Activated CD4-positive, alpha-beta T cell treated with anti-CD3 and anti-CD28 coated beads for 48 hours (primary cell): ENCODE measurements at regions not wholly inside any gene's neighbourhood (a gene's known extent, or its start where the extent isn't known, plus 50 kb on each side); places are given as distances from the start of the nearest gene placed in this dataset.
"Not testable (repeated sequence)": the region's sequence is repeated elsewhere in the genome, so short reads cannot be mapped to it uniquely, and the experiment has no call there.

Experiments used
- DNase-seq: peaks from one replicate; pipeline ENCODE4 v3.0.0-alpha.2; 2020

DNA sequence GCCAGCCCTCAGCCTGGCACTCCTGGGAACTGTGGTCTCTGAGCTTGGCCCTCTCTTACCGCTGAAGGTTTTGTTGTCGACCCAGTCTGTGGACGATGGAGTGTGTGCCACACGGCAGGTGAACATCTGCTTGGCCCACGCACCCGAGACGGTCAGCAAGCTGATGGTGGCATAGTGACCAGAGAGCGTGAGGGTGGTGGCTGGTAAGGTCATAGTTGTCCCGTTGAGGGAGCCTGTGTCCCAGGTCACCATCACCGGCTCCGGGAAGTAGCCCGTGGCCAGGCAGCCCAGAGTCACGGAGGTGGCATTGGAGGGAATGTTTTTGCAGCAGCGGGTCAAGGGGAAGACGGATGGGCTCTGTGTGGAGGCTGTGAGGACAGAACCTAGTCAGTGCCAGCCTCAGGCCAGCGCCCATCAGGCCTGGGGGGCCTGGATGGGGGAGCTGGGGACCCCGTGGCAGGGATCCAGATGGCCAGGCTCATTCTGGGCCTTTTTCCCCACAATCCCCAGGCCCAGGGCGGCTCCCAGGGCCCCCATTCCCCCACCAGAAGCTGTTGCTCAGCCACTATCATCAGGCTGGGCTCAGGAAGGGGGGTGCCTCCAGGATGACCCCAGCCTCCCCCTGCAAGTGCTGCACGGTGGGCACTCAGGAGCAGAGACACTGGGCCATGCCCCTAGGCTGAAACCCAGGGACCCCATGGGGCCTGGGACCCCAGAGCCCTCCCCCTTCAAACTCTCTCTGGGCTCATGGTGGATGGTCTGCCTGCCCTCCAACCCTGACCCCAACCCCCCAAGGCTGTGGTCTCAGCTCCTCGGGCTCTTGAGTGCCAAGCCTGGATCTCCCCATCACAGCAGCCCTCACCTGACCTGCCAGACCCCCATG, 75.2 kb downstream of the TMEM121 start:
- DNase-seq, result no peak

DNA sequence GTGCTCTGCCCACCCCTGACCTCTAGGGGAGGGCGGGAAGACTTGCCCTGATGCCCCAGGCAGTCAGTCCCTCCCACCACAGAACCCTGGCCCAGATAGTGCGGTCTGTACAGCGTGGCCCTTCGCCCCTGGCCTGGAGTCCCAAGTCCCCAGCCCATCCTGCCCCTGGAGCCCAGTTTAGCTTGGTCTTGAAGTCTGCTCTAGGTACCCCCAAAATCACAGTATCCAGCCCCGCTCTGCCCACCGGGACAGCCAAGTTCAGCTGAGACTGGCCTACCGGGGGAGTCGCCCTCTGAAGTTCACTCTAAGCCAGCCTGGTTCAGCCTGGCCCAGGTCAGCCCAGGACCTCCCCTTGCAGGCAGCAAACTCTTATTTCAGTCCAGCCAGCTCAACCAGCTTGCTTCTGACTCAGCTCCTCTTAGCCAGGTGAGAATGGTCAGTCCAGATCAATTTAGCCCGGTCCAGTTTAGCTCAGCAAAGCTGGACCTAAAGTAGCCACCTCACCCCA, 75.9 kb downstream of the TMEM121 start:
- no peak for DNase-seq

GRCh38 chr14:105602799-105603793, 76.7 kb downstream of the TMEM121 start:
- no peak for DNase-seq

DNA sequence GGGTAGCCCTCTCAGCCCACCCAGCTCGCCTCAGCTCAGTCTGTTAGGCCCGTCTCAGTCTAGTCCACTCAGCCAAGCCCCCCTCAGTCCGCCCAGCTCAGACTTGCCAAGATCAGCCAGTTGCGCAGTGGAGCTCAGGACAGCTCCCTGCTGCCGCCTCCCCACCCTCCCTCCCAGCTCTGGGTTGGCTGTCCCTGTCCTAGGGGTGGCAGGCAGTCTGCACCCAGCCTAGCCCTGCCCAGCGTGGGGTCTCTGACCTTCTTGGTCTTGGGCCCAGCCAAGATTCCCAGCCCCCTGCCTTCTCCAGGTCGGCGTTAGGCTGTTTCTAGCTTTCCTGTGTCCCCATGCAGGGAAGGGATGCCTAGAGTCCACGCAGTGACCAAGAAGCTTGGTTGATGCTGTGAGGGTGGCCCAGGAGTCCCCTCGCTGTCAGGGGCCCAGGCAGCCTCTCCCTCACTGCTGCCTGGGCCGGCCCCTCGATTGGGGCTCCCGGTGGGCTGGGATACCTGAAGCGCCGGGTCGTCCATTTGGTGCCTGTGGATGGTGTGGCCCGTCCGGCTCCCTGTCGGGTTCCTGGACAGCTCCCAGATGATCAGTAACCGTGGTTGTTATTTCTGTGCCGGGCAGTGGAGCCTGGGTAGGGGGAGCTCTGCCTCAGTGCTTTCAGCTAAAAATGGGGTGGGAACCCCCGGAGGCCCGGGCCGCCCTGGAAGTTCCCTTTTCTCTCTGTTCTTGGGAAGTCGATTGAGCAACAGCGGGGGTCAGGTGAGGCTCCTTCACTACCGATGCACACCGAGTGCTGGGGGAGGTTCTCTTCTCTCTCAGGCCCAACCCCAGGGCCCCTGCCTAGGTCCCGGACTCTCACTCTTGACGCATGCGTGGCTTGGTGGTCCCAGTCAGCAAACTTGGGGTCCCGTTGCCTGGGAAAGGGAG, 78.4 kb downstream of the TMEM121 start:
- DNase-seq, result not testable (repeated sequence)

DNA sequence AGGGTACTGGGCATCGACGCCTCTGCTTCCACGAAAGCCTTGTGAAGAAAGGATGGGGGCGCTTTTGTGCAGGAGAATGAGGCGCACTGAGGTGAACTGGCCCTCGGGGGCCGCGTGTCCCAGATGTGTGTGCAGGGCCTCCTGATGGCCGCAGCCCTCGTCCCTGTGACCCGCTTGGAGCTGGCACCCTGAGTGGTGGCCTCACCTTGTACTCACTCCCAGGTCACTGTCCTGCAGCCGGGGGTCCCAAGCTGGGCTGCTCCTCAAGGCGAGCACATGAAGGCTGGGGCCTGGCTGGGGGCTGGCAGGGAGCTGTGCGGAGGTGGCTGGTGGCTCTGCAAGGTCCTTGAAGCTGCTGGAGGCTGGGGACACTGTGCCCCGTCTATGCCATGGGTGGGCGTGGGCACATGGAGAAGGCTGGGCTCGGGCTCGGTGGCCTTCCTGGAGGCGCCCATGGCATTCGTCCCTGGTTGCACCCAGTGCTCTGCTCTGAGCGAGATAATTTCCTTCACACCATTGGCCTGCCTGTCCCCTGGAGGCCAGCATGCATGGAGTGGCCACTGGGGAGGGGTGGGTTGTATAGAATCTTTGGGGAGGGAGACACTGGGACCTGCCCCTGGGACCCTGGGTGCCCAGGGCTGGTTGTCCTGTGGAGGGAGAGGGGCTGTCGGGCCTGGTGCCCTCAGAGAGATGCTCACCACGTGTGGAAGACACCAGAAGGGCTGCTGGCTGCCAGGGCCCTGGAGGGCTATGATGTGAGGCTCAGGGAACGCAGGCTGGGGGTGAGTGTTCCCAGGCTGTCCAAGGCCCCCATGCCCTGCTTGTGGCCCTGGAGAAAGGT, 79.3 kb downstream of the TMEM121 start:
- DNase-seq, result no peak

DNA sequence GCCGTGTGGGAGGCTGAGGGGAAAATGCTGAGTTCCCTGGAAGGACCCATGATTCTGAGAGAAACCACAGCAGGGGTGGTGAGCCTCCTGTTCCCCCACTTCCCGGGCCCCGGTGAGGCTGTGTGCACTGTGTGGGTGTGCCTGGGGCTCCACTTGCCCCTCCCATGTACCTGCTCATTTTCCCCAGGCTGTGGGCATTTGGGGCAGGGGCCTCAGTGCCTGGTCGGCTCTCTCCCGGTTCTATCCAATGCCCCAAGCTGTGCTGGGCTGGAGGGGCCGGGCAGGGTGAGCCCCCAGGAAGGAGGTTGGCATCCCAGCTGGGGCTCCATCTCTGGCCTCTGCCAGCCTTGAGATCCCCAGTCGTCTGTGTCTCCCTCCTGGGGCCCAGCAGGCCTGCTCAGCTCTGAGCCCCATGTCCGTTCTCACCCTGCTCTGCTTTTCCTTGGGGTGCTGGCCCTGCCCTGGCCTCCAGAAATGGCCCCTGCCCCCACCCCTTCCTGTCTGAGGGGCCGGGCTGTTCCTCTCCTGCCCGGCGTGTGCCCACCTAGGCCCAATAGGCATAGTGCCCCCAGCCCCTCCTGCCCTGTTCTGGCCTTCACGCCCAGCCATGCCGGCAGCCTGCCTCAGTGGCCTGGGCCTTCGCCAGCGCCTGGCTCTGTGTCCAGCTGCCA, 80.1 kb downstream of the TMEM121 start:
- DNase-seq, result not testable (repeated sequence)

DNA sequence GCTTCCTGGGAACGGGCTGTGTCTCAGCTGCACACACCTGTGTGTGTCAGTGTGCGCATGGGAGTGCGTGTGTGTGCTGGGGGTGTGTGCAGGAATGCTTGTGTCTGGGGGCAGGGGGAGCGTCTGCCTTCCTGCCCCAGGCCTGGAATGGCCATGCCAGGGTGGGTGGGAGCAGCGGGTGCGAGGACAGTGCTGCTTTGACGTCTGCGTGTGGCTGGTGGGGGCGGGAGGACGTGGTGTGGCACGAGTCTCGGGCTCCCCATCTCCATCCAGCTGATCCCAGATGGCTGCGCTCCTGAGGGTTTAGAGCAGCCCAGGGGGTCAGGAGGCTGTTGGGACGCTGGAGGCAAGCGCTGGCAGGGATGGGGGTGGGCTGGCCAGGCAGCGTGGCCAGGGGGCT, 80.6 kb downstream of the TMEM121 start:
- DNase-seq, result not testable (repeated sequence)

GRCh38 chr14:105614987-105615386, 88.6 kb downstream of the TMEM121 start:
- not testable (repeated sequence) for DNase-seq

DNA sequence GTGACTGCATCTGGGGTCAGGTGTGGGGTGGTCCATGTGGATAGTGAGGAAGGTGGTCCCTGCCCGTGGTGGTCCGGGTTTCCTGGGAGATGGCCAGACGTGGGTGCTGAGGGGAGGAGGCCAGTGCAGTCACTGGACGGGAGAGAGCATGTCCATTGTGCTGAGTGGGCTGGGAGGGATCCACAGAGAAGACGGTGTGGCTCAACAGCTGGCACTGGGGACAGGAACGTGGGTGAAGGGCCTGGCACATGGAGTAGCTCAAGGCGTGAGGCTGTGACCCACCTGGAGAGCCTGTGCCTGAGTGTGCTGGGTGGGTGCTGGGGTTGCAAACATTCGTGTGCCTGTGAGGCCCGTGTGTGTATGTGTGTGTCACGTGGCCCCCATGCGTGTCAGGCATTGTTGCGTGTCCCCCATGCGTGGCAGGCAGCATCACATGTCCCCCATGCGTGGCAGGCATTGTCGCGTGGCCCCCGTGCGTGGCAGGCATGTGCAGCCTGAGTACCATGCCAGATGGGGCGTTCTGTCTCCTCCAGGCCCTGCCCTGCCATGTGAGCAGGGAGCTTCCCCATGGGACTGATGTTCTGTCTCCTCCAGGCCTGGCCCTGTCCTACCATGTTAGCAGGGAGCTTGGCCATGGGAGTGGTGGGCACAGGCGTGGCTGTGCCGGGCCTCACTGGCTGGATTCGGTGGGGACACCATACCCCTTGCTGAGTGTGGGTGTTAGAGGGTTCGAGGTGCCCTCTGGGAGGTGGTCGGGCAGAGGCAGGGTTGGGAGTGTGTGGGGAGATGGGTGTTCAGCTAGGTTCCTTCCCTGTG, 89.8 kb downstream of the TMEM121 start:
- DNase-seq, result not testable (repeated sequence)

GRCh38 chr14:105616802-105617192, 90.4 kb downstream of the TMEM121 start:
- DNase-seq, result no peak

- no peak for DNase-seq
Measured at GRCh38 chr14:105617201-105617777, 90.9 kb downstream of the TMEM121 start.

DNA sequence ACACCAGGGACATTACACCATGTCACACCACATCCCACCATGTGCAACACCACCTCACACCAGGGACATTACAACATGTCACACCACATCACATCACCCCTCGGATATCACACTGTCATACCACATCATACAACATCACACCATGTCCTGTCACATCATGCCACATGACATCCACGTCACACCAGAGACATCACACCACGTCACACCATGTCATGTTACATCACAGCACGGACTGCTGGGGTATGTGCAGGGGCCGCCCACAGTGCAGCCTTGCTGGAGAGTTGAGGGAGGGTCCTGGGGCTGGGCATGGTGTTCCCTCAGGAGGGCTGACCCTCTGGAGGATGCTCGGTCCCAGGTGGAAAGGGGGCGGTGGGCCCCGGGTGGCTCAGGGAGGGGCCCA, 91.4 kb downstream of the TMEM121 start:
- DNase-seq, result not testable (repeated sequence)

GRCh38 chr14:105619324-105619723, 92.9 kb downstream of the TMEM121 start:
- not testable (repeated sequence) for DNase-seq

- DNase-seq, result not testable (repeated sequence)
Measured at GRCh38 chr14:105620178-105620864, 93.9 kb downstream of the TMEM121 start.

GRCh38 chr14:105620865-105621471, 94.6 kb downstream of the TMEM121 start:
- not testable (repeated sequence) for DNase-seq

DNA sequence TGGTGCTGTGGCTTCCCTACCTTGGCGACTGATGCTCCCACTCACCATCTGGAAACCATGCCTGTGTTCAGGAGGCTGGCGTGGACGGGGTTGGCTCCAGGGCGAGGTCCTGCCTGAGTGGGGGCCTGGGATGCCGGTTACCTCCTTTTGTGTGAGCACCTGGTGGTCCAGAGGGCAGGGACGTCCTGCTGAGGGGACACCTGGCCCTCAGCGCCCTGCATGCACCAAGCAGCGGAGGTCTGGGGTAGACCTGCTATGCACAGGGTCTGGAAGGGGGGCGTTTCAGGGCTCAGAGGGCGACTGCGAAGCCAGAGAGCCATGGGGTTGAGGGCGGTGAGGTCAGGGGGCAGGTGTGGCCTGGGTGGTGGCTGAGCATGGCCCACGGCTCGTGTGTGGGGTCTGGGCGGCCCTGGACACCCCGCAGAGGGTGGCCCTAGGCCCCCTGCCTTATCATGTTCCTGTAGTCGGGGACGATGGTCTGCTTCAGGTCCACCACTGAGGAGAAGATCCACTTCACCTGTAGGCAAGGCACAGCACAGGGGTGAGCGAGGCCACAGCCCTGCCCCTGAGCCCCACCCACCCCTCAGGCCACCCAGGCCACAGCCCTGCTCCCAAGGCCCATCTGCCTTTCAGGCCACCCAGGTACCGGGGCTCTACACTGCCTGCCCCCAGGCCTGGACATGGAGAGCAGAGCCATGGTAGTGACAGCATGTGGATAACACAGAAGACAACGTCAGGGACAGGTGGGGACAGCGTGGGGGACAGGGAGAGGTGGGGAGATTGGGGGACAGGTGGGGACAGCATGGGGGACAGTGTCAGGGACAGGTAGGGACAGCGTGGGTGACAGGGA, 95.3 kb downstream of the TMEM121 start:
- DNase-seq, result not testable (repeated sequence)

- no peak for DNase-seq
Measured at GRCh38 chr14:105622329-105622955, 96.1 kb downstream of the TMEM121 start.
